ENCODE measurements at regions not wholly inside any gene's neighbourhood (a gene's known extent, or its start where the extent isn't known, plus 50 kb on each side); places are given as distances from the start of the nearest gene placed in this dataset.
A peak's percentile ranks its signal among the peaks of the same experiment; 100 is the strongest.
"Not testable (repeated sequence)": the region's sequence is repeated elsewhere in the genome, so short reads cannot be mapped to it uniquely, and the experiment has no call there.

DNA sequence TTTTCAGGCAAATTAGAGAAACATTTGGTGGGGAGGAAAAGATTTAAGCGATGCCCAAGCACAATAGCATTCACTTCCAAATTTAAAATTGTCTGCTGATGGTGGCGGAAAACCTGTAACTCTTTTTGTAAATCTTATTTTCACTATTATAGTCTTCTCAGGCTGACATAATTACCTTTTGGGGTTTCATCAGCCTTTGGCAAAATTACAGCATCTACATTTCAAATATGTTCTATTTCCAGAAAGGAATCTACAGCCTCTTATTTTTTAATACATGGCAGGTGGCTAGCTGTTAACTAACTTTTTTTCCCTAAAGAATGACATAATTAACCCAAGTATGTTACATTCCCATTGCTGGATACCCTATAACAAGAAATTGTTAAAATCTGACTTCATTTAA lies 391.5 kb upstream of the CCDC54 start:
- no peak overlapping the region for H3K4me2 ChIP-seq (ENCODE audit: low read depth, low read length, poor library complexity, severe bottlenecking)
- H2AFZ ChIP-seq (ENCODE audit: low read length), result no peak overlapping the region
- no peaks in the 10 kb centered on the region for H4K20me1 ChIP-seq (ENCODE audit: insufficient read depth, low read length, poor library complexity, severe bottlenecking)
- H3K9ac ChIP-seq (ENCODE audit: low read depth, low read length, poor library complexity, severe bottlenecking), result no peak overlapping the region
- H3K4me3 ChIP-seq (ENCODE audit: low read length, poor library complexity, severe bottlenecking), result no peak overlapping the region
- TF ChIP-seq, protein P1, sequence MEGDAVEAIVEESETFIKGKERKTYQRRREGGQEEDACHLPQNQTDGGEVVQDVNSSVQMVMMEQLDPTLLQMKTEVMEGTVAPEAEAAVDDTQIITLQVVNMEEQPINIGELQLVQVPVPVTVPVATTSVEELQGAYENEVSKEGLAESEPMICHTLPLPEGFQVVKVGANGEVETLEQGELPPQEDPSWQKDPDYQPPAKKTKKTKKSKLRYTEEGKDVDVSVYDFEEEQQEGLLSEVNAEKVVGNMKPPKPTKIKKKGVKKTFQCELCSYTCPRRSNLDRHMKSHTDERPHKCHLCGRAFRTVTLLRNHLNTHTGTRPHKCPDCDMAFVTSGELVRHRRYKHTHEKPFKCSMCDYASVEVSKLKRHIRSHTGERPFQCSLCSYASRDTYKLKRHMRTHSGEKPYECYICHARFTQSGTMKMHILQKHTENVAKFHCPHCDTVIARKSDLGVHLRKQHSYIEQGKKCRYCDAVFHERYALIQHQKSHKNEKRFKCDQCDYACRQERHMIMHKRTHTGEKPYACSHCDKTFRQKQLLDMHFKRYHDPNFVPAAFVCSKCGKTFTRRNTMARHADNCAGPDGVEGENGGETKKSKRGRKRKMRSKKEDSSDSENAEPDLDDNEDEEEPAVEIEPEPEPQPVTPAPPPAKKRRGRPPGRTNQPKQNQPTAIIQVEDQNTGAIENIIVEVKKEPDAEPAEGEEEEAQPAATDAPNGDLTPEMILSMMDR (conservative IDR thresholded peaks at IDR 0.05; ENCODE audit: low read length), result no peak
- TF ChIP-seq EZH2phosphoT487 (IDR thresholded peaks at IDR 0.05; ENCODE audit: borderline replicate concordance), result no peak
- no peaks in the 10 kb centered on the region for H3K4me1 ChIP-seq (ENCODE audit: insufficient read depth, low read length, poor library complexity, severe bottlenecking)
- no peaks in the 10 kb centered on the region for H3K79me2 ChIP-seq (ENCODE audit: insufficient read depth, low read length)
- H3K36me3 ChIP-seq (ENCODE audit: insufficient read depth, low read length), result no peaks in the 10 kb centered on the region; the same call in 1 of the 2 replicates
- no peaks in the 10 kb centered on the region for H3K27me3 ChIP-seq (ENCODE audit: insufficient read depth, low read length, poor library complexity, severe bottlenecking)
- H3F3A ChIP-seq (ENCODE audit: low read depth), result no peaks in the 10 kb centered on the region
- H3K9me3 ChIP-seq (ENCODE audit: insufficient read depth, low read depth, low read length), result peaks cover 16% of the 10 kb centered on the region
- H3K9me2 ChIP-seq (replicated peaks; ENCODE audit: low read depth, low read length), result no peaks in the 10 kb centered on the region

DNA sequence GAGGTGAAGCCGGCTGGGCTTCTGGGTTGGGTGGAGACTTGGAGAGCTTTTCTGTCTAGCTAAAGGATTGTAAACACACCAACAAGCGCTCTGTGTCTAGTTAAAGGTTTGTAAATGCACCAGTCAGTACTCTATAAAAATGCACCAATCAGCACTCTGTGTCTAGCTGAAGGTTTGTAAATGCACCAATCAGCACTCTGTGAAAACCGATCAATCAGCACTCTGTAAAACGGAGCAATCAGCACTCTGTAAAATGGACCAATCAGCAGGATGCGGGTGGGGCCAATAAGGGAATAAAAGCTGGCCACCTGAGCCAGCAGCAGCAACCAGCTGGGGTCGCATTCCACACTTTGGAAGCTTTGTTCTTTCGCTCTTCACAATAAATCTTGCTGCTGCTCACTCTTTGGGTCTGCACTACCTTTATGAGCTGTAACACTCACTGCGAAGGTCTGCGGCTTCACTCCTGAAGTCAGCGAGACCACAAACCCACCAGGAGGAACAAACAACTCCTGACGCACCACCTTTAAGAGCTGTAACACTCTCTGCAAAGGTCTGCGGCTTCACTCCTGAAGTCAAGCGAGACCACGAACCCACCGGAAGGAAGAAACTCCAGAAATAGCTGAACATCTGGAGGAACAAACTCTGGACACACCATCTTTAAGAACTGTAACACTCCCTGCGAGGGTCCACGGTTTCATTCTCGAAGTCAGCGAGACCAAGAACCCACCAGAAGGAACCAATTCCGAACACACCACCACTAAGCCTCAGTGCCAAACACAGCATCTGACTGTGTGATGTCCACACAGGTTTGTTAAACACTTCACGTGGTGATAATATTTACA lies 378.2 kb upstream of the CCDC54 start:
- not testable (repeated sequence) for H3K9me2 ChIP-seq (replicated peaks; ENCODE audit: low read depth, low read length); H3K36me3 ChIP-seq (ENCODE audit: insufficient read depth, low read length); H3K27me3 ChIP-seq (ENCODE audit: insufficient read depth, low read length, poor library complexity, severe bottlenecking); H3K79me2 ChIP-seq (ENCODE audit: insufficient read depth, low read length); H4K20me1 ChIP-seq (ENCODE audit: insufficient read depth, low read length, poor library complexity, severe bottlenecking); H3F3A ChIP-seq (ENCODE audit: low read depth); H2AFZ ChIP-seq (ENCODE audit: low read length)
- peak overlapping the region; percentile 73 for H3K4me2 ChIP-seq (ENCODE audit: low read depth, low read length, poor library complexity, severe bottlenecking)
- peak overlapping the region; percentile 63 for H3K4me3 ChIP-seq (ENCODE audit: low read length, poor library complexity, severe bottlenecking)
- TF ChIP-seq, protein P1 (conservative IDR thresholded peaks at IDR 0.05; ENCODE audit: low read length), result peak; percentile 25; the same call in 1 of the 2 replicates
- H3K9me3 ChIP-seq (ENCODE audit: insufficient read depth, low read depth, low read length), result peaks cover 23% of the 10 kb centered on the region; the same call in 1 of the 2 replicates
- peak overlapping the region; percentile 59 for H3K9ac ChIP-seq (ENCODE audit: low read depth, low read length, poor library complexity, severe bottlenecking)
- peaks cover 33% of the 10 kb centered on the region for H3K4me1 ChIP-seq (ENCODE audit: insufficient read depth, low read length, poor library complexity, severe bottlenecking)

DNA sequence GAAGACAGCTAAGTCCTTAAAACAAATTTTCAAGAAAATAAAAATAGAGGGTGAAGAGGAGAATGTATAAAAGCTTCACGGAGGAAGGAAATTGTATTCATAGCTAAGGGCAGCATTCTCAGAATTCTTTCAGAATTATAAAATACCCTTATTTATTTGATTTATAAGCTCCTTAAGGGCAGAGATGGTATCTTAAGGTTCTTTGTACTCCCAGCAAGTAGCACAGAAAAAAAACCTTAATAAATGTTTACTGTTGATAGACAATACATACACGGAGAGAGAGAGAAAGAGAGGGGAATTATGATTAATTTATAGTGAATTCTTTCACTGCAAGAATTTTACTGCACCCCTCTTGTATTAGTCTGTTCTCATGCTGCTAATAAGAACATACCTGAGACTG lies 375.6 kb upstream of the CCDC54 start:
- no peak overlapping the region for H3K9ac ChIP-seq (ENCODE audit: low read depth, low read length, poor library complexity, severe bottlenecking)
- H3K4me2 ChIP-seq (ENCODE audit: low read depth, low read length, poor library complexity, severe bottlenecking), result no peak overlapping the region
- no peaks in the 10 kb centered on the region for H3K9me2 ChIP-seq (replicated peaks; ENCODE audit: low read depth, low read length)
- peaks cover 20% of the 10 kb centered on the region; the same call in 1 of the 2 replicates for H3K9me3 ChIP-seq (ENCODE audit: insufficient read depth, low read depth, low read length)
- no peaks in the 10 kb centered on the region for H4K20me1 ChIP-seq (ENCODE audit: insufficient read depth, low read length, poor library complexity, severe bottlenecking)
- H3K4me3 ChIP-seq (ENCODE audit: low read length, poor library complexity, severe bottlenecking), result no peak overlapping the region
- H3K4me1 ChIP-seq (ENCODE audit: insufficient read depth, low read length, poor library complexity, severe bottlenecking), result peaks cover 24% of the 10 kb centered on the region
- H3K27me3 ChIP-seq (ENCODE audit: insufficient read depth, low read length, poor library complexity, severe bottlenecking), result no peaks in the 10 kb centered on the region
- no peaks in the 10 kb centered on the region for H3K36me3 ChIP-seq (ENCODE audit: insufficient read depth, low read length)
- TF ChIP-seq, protein P1 (conservative IDR thresholded peaks at IDR 0.05; ENCODE audit: low read length), result no peak
- TF ChIP-seq EZH2phosphoT487 (IDR thresholded peaks at IDR 0.05; ENCODE audit: borderline replicate concordance), result no peak
- H2AFZ ChIP-seq (ENCODE audit: low read length), result no peak overlapping the region
- H3K79me2 ChIP-seq (ENCODE audit: insufficient read depth, low read length), result no peaks in the 10 kb centered on the region
- no peaks in the 10 kb centered on the region for H3F3A ChIP-seq (ENCODE audit: low read depth)

- not testable (repeated sequence) for H2AFZ ChIP-seq (ENCODE audit: low read length); H3K4me1 ChIP-seq (ENCODE audit: insufficient read depth, low read length, poor library complexity, severe bottlenecking); H3K9me2 ChIP-seq (replicated peaks; ENCODE audit: low read depth, low read length); H3K4me3 ChIP-seq (ENCODE audit: low read length, poor library complexity, severe bottlenecking); H3K27me3 ChIP-seq (ENCODE audit: insufficient read depth, low read length, poor library complexity, severe bottlenecking); H3K36me3 ChIP-seq (ENCODE audit: insufficient read depth, low read length); H3K4me2 ChIP-seq (ENCODE audit: low read depth, low read length, poor library complexity, severe bottlenecking); H3K9ac ChIP-seq (ENCODE audit: low read depth, low read length, poor library complexity, severe bottlenecking); H3F3A ChIP-seq (ENCODE audit: low read depth); H4K20me1 ChIP-seq (ENCODE audit: insufficient read depth, low read length, poor library complexity, severe bottlenecking); H3K79me2 ChIP-seq (ENCODE audit: insufficient read depth, low read length)
- H3K9me3 ChIP-seq (ENCODE audit: insufficient read depth, low read depth, low read length), result peaks cover 18% of the 10 kb centered on the region; the same call in 1 of the 2 replicates
These were observed 371.9 kb upstream of the CCDC54 start for GRCh38 chr3:107005352-107005751.
